Keratinocyte (primary cell): ENCODE measurements at regions not wholly inside any gene's neighbourhood (a gene's known extent, or its start where the extent isn't known, plus 50 kb on each side); places are given as distances from the start of the nearest gene placed in this dataset.

Source experiments
- DNase-seq: peaks from one replicate; pipeline ENCODE4 v3.0.0-alpha.2; 2011; ENCODE audit warnings: low read depth, missing footprints, low spot score
- FAIRE-seq: peaks from 2 replicates; lab custom pipeline; 2011; peaks lifted over from hg19 to GRCh38; lab: Jason Lieb, UNC
- H2AFZ ChIP-seq: 2 replicates; pipeline ENCODE4 v1.6.0; 2012; ENCODE audit warnings: low read length, control low read depth, inconsistent platforms; ENCODE audit not compliant: control insufficient read depth
- H3K27ac ChIP-seq: 2 replicates; pipeline ENCODE4 v1.5.1; 2011; ENCODE audit warnings: low read length; ENCODE audit not compliant: control insufficient read depth, insufficient read depth
- H3K27me3 ChIP-seq: 3 replicates; pipeline ENCODE4 v1.6.0; 2011; ENCODE audit warnings: low read length; ENCODE audit not compliant: control insufficient read depth, insufficient read depth; ENCODE audit errors: extremely low read depth
- H3K36me3 ChIP-seq, 2 experiments: 2 replicates in 1 of 2; 3 replicates in 1 of 2; pipeline ENCODE4 v1.5.1; 2011; ENCODE audit warnings: low read length in 2 of 2, mild to moderate bottlenecking in 1 of 2; ENCODE audit not compliant: control insufficient read depth in 2 of 2, insufficient read depth in 2 of 2; ENCODE audit errors: extremely low read depth in 1 of 2
- H3K4me1 ChIP-seq: 3 replicates; pipeline ENCODE4 v1.5.1; 2011; ENCODE audit warnings: low read length; ENCODE audit not compliant: control insufficient read depth, insufficient read depth; ENCODE audit errors: extremely low read depth
- H3K4me2 ChIP-seq: 3 replicates; pipeline ENCODE4 v1.6.0; 2011; ENCODE audit warnings: low read depth, low read length; ENCODE audit not compliant: control insufficient read depth, insufficient read depth; ENCODE audit errors: extremely low read depth
- H3K4me3 ChIP-seq, 3 experiments: fragments of 200-600 bp in 1 of 3; sonication (generic) in 1 of 3; 2 replicates in 2 of 3; 3 replicates in 1 of 3; pipeline ENCODE4 v1.5.1; 2011 to 2016; ENCODE audit warnings: low read length in 3 of 3, mild to moderate bottlenecking in 3 of 3, control low read depth in 2 of 3, inconsistent platforms in 1 of 3, low read depth in 1 of 3, mixed read lengths in 1 of 3, mixed run types in 1 of 3, moderate library complexity in 1 of 3; ENCODE audit not compliant: control insufficient read depth in 2 of 3, insufficient read depth in 2 of 3; ENCODE audit errors: extremely low read depth in 1 of 3
- H3K79me2 ChIP-seq: 2 replicates; pipeline ENCODE4 v1.6.0; 2012; ENCODE audit warnings: low read length; ENCODE audit not compliant: control insufficient read depth, insufficient read depth
- H3K9ac ChIP-seq: 3 replicates; pipeline ENCODE4 v1.6.0; 2011; ENCODE audit warnings: low read length; ENCODE audit not compliant: control insufficient read depth, insufficient read depth; ENCODE audit errors: extremely low read depth
- H3K9me1 ChIP-seq: 3 replicates; pipeline ENCODE4 v1.6.0; 2011; ENCODE audit warnings: low read length; ENCODE audit not compliant: control insufficient read depth, insufficient read depth; ENCODE audit errors: extremely low read depth
- H3K9me3 ChIP-seq: 2 replicates; pipeline ENCODE4 v1.5.1; 2012; ENCODE audit warnings: low read depth, low read length; ENCODE audit not compliant: control insufficient read depth
- H4K20me1 ChIP-seq: 3 replicates; pipeline ENCODE4 v1.6.0; 2011; ENCODE audit warnings: low read length; ENCODE audit not compliant: control insufficient read depth, insufficient read depth; ENCODE audit errors: extremely low read depth
- EZH2 ChIP-seq: IDR thresholded peaks from one replicate; pipeline ENCODE4 v1.6.1; 2012; ENCODE audit warnings: inconsistent platforms, mild to moderate bottlenecking, low read length, moderate library complexity
- dilution Hi-C: fragments of 300-500 bp; cut with MboI; formaldehyde crosslinking; loops from one replicate; pipeline ENCODE4 v1.7.0; 2020; ENCODE audit warnings: low sequenced_read_pairs; ENCODE audit not compliant: extremely low pct_ligation_motif_present
- TF ChIP-seq, protein P1 (sequence below), 3 experiments: IDR thresholded peaks in 1 of 3; conservative IDR thresholded peaks in 1 of 3; optimal IDR thresholded peaks in 1 of 3; 2 replicates in 2 of 3; 3 replicates in 1 of 3; pipeline versions ENCODE3 to v1.5.1; 2011; ENCODE audit warnings: low read length in 3 of 3, mild to moderate bottlenecking in 3 of 3, moderate library complexity in 2 of 3, control low read depth in 1 of 3, inconsistent platforms in 1 of 3; ENCODE audit not compliant: insufficient read depth in 2 of 3; ENCODE audit errors: extremely low read depth in 1 of 3

GRCh38 chr1:73644198-73644597 is 553.8 kb downstream of the LRRIQ3 start:
- Histone ChIP-seq H2AFZ (no peak overlapping the region), H3K27me3 (no peaks in the 10 kb centered on the region), H3K27ac (no peak overlapping the region), H3K9me1 (no peaks in the 10 kb centered on the region), H3K9ac (no peak overlapping the region), H3K4me3 (no peak overlapping the region), H3K4me1 (no peaks in the 10 kb centered on the region), H3K4me2 (no peak overlapping the region), H3K79me2 (no peaks in the 10 kb centered on the region), H4K20me1 (no peaks in the 10 kb centered on the region), H3K9me3 (no peaks in the 10 kb centered on the region), H3K36me3 (no peaks in the 10 kb centered on the region)
- dilution Hi-C loops, result no loop called here
- no peak for FAIRE-seq
- TF ChIP-seq, protein P1, sequence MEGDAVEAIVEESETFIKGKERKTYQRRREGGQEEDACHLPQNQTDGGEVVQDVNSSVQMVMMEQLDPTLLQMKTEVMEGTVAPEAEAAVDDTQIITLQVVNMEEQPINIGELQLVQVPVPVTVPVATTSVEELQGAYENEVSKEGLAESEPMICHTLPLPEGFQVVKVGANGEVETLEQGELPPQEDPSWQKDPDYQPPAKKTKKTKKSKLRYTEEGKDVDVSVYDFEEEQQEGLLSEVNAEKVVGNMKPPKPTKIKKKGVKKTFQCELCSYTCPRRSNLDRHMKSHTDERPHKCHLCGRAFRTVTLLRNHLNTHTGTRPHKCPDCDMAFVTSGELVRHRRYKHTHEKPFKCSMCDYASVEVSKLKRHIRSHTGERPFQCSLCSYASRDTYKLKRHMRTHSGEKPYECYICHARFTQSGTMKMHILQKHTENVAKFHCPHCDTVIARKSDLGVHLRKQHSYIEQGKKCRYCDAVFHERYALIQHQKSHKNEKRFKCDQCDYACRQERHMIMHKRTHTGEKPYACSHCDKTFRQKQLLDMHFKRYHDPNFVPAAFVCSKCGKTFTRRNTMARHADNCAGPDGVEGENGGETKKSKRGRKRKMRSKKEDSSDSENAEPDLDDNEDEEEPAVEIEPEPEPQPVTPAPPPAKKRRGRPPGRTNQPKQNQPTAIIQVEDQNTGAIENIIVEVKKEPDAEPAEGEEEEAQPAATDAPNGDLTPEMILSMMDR (optimal IDR thresholded peaks at IDR 0.05 in 1 of 3, IDR thresholded peaks at IDR 0.05 in 1 of 3, conservative IDR thresholded peaks at IDR 0.05 in 1 of 3; ENCODE audit: extremely low read depth in 1 of 3, insufficient read depth in 2 of 3, low read length in 3 of 3), result no peak
- no peak for TF ChIP-seq EZH2
- DNase-seq, result no peak

DNA sequence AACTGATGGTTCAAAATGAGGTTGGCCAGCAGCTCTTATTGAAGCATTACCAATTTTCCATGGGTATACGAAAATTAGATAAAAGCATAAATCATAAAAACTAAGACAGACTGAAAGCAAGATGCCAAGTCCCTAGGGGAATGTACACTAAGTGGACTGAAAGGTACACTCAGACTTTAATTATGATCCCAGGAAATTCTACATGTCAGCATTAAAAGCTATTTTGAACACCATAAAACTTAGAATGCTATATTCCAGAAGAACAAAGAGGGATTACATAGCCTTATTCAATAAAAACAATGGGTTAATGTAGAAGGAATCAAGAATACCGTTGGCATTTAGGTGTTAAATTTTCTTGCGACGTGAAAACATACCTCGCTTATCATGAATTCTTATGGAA is 558.5 kb downstream of the LRRIQ3 start:
- no peak overlapping the region for H3K4me3 ChIP-seq
- H3K9me3 ChIP-seq, result no peaks in the 10 kb centered on the region
- TF ChIP-seq, protein P1 (optimal IDR thresholded peaks at IDR 0.05 in 1 of 3, IDR thresholded peaks at IDR 0.05 in 1 of 3, conservative IDR thresholded peaks at IDR 0.05 in 1 of 3; ENCODE audit: extremely low read depth in 1 of 3, insufficient read depth in 2 of 3, low read length in 3 of 3), result no peak
- dilution Hi-C loops, result no loop called here
- no peak overlapping the region for H2AFZ ChIP-seq
- H3K79me2 ChIP-seq, result no peaks in the 10 kb centered on the region
- no peak for DNase-seq
- no peaks in the 10 kb centered on the region for H3K9me1 ChIP-seq
- H3K36me3 ChIP-seq, result no peaks in the 10 kb centered on the region
- H3K4me1 ChIP-seq, result no peaks in the 10 kb centered on the region
- H3K9ac ChIP-seq, result no peak overlapping the region
- H4K20me1 ChIP-seq, result no peaks in the 10 kb centered on the region
- no peak overlapping the region for H3K27ac ChIP-seq
- no peak overlapping the region for H3K4me2 ChIP-seq
- FAIRE-seq, result no peak
- H3K27me3 ChIP-seq, result no peaks in the 10 kb centered on the region
